ENCODE measurements at regions not wholly inside any gene's neighbourhood (a gene's known extent, or its start where the extent isn't known, plus 50 kb on each side); places are given as distances from the start of the nearest gene placed in this dataset.

DNA sequence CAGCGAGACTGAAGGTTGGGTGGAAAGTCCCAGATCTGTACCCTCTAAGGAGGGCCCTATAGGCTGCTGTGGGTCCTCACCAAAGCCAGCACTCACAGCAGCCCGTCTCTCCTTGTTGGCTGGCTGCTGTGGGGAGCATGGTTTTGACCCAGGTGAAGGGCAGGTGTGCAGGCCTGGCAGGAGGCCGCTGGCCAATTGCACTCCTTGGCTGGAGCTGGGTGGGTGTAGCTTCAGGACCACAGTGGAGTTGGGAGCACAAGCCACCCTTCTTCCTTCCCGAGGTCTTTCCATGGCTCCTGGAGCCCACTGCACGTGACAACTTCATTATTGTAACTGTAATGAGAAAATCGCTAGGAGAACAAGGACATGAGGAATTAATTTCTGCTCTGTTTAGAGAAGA, 287.7 kb upstream of the FOXQ1 start:
- DNase-seq, result no peak

DNA sequence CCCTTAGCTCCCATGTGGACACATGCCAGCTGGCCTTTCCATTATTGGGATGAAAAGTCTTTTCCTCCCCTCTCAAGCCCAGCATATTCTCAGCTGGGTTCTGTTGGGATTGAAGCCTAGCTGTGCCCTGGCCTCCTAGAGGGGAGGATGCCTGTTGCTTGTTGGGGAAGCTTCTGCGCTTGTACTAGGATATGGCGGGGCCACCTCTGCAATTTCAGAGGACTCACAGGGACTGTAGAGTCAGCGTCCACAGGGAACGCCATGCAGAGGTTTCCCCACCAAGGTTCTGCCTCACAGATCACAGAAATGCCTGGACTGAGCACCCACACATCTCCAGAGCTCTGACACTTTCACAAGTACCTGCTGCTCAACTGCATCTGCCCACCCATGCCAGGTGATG, 288.7 kb upstream of the FOXQ1 start:
- no peak for DNase-seq

DNA sequence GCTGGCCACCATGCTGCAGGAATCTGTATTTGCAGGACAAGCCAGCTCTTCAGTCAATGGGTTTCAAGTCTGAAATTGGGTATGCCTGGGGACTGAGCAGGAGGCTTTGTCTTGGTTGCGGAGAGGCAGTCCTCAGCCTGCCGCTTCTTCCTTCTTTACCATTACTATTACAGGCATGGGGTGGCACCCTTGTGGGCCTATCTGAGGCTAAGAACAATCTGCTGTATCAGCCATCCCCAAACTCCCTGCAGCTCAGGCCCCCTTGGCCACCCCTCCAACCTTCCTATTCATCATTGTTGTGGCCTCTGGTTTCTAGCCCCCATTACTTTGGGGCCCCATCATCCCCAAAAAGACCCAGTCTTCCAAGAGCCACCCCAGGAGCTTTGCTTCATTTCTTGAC, 289.2 kb upstream of the FOXQ1 start:
- DNase-seq, result no peak

DNA sequence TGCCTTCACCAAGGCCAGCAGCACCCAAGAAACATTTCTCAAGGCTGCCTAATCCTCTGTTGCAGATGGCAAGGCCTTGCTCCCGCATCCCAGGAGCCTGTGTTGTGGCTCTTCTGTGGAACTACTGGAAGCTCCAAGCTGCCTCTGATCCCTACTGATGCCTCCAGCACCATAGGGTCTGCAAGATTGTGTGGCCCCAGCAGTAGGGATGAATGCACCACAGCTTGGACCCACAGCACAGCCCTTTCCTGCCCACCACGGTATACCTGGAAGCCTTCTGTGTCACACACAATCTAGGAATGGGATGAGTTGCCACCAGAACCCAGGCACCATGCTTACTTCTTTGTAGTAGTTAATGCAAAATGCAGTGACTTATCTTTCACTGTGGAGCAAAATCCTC, 291.1 kb upstream of the FOXQ1 start:
- DNase-seq, result no peak

DNA sequence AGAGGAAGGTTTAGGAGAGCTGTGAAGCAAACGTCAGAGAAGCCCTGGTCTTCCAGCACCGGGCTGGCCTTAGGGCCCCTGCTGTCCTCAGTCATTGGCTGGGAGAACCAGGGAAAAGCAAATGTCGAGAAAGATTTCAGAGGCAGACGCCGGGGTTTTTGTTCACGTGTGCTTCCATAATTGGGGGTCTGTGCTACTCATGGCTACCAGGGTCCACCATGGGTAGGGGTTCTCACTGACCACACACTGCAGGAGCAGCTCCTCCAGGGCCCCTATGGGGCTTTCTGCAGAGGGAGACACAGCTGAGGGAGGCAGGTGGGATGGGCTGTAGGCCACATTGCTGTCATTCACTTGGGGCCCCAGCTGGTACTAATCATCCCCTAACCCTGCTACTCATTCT, 291.8 kb upstream of the FOXQ1 start:
- no peak for DNase-seq

DNA sequence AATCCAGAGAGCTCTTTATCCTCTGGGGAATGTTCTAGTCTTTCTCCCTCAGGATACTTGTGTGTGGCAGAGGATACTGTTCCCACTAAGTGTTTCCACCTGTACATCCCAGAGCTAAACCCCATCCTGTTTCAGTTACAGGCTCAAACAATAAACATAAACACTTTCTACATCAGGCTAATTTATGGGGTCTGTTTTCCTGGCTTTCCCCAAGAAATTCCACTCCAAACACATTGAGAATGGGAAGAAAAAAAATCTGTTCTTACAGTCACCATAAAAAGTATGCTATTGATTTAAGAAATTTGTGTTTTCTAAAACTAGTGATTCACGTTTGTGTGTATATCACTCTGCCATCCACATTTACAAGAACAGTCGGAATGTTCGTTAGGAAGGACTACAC, 293.9 kb upstream of the FOXQ1 start:
- DNase-seq, result no peak

DNA sequence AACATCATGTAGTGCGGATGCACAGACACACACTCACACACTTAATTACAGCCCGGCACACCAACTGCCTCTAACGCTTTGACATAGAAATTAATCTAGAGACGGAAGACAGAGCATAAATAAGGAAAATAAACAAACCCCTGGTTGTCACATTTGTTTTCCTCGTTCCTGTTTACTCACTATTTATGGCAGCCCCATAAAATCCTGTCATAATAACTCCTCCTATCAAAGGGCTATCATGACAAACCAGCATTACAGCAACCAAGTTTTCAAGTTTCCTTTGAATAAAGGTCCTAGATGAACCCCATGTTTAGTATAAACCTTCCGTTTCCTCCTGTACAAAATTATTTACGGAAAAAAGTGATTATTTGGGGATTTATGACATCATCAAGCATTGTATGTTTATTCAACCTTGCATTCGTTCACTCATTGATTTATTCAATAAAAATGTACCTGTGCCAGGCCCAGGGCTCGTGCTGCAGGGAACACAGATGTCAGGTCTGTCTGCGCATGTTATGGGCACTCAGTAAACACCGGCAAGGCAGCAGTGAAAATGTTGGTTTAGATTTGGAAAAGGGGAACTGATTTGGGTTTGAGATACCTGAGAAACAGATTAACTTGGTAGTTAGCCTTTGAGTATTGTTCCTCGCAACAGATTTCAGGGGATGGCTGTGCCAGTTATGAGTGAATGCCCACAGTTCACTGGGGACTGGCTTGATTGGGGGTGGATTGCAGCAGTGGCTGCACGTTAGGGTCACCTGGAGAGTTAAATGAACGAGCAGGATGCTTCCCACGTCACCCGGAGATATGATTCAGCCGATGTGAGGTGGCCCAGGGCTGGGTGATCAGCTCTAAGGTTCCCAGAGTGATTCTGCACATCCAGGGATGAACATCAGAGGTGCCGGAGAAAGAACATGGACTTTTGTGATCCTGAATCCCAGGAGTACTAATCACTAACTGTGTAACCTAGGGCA, 295.3 kb upstream of the FOXQ1 start:
- no peak for DNase-seq

DNA sequence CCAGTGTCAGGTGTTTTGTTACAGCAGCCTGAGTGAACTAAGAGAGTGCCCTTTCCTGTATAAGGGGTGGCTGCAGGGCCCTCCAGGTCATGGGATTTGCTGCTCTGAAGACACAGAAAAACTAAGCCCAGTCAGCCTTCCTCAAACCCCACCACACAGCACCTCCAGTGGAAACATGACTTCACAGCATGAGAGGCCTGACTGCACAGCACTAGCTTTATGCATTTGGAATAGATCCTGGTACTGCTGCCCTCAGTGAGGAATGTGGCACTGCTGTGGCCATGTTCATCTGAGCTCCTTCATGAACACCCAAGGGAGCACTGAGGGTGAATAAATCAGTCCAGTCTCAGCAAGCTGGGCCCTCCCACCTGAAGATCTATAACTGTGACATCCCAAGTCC, 296.1 kb upstream of the FOXQ1 start:
- peak; percentile 14 for DNase-seq

DNA sequence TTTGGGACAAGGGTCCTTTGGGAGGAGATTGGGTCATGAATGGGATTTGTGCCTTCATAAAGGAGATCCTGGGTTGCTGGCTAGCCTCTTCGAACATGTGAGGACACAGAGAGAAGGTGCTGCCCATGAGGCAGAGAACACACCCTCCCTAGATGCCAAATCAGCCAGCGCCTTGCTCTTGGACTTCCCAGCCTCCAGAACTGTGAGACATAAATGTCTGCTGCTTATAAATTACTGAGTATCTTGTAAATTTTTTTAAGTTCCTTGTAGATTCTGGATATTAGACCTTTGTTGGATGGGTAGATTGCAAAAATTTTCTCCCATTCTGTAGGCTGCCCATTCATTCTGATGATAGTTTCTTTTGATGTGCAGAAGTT, 297.5 kb upstream of the FOXQ1 start:
- no peak for DNase-seq

DNA sequence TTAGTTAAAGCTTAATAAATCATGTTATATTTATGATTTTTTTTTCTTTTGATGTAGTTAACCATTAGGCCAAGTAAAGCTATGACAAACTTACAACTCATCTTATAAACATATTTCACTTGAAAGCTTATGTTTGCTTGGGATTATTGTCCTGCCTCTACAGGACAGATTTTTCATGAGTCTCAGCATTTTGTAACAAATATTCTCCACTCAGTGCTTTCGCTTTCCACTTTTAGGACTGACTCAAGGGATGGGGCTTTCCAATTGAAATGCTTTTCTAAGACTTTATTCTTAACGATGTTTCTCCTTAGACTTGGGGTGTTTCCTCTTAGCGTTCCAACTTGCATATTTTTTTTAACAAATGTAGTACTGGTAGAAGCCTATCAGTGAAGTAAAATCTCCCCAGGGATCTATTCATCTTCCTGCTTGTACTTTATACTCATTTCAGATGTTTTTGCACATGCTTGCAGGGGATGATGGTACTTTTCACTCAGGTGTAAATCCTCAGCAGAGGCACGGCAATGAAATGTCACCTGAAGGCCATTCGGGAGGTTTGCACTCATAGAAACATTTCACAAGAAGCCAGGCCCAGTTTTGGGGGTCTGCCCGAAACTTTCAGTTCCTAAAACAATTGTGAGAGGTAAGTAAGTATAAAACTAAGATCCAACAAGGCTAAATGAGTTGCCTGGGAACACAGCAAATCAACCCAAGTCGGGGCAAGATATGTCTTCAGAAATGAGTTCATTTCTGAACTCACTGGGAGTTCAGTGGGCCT, 298.1 kb upstream of the FOXQ1 start:
- DNase-seq, result no peak

DNA sequence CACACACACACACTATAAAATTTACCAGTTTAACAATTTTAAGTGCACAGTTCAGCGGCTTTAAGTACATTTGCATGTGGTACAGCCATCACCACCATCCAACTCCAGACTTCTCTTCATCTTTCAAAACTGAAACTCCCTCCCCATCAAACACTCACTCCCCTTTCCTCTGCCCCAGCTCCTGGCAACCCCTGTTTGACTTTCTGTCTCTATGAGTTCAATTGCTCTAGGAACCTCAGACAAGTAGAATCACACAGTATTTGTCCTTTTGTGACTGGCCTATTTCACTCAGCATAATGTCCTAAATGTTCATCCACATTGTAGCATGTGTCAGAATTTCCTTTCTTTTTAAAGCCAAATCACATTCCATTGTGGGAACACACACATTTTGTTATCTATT, 302.8 kb upstream of the FOXQ1 start:
- no peak for DNase-seq

DNA sequence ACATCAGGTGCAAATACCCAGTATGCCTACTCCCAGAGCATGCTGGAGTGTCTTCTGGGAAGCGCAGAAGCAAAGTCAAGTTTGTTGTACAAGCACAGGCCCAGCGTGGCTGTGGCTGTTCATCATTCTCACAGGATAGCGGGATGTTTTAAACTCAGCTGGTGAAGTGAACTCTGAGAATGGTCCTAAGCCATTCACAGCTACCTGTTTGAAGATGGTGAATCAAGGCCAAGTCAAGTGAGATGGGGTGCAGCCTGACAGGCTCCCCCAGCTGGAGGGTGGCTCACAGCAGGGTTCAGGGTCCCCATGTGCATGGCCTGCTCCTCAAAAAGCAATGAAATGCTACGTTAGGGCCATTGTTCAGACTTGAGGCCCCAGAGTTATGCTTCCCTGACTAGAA, 304.7 kb upstream of the FOXQ1 start:
- no peak for DNase-seq

DNA sequence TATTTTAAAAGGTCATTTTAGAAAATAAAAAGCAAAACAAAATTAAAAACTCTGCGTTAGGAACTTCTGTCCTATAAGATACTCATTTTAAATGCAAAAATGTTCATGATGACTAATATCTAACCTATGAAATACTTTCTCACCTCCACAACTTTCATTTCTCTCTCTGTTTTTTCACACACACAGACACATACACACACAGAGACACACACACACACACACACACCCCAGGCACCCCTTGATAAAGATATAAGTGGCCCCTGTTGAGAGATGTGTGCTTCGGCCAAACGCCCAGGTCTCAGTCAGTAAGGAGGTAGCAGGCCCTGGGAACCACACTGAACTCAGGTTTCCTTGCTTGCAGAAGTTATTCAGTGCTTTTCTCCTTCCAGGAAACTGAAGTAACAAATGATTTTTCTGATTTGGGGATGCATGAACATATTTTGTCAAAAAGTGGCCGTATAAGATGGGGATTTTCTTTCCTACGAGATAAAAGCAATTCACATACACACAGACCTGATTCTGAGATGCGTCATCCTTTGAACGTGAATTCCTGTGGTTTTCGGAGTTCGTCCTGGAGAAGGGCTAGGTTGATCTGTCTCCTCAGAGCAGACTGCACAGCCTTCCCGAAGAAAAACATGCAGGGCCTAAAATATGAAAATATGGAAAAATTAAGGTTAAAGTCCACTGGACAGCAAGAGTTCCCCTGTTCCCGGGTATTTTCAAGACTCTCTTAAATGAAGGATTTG, 306.8 kb upstream of the FOXQ1 start:
- no peak for DNase-seq

DNA sequence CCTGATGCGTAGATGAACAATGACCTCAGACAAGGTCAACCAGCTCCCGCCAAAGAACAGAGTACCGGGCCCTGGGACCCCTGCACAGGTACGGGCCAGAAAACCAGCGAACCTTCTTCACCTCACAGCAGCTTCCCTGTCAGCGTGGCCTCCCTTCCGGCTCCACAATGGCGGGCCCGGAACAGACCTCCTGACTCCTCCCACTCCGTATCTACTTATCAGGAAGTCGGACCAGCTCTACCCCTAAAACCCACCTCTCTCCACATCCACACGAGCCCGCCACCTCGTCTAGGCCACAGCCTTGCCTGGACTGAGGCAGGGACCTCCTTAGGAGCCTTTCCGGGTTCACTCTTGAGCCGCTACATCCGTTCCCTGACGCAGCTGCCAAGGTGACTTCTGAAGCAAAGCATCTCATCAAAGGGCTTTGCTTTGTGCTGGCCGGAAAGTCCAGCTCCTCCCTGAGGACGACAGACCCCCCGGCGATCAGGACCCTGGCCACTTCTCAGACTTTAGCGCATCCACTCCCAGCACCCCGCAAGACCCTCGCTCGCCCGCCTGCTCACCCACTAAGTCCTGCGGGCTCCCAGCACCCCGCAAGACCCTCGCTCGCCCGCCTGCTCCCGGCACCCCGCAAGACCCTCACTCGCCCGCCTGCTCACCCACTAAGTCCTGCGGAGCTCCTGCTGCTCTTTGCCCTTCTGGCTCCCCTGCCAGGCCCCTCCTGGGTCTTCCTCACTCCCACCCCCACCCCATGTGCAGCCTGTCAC, 308.3 kb upstream of the FOXQ1 start:
- no peak for DNase-seq

DNA sequence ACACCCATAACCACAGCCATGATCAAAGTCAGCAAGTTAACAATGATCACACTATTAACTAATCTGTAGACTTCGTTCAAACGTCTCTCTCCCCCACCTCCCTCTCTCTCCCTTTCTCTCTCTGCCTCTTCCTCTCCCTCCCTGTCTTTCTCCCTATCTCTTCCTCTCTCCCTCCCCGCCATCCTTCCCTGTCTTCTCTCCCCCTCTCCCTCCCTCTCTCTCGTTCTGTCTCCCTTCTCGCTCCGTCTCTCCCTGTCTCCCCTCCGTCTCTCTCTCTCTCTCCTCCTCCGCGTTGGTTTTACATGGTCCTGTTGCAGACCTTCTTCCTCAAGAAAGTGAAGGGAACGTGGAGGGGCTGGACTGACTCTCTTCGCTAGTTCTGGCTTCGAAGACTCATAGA, 308.9 kb upstream of the FOXQ1 start:
- no peak for DNase-seq

DNA sequence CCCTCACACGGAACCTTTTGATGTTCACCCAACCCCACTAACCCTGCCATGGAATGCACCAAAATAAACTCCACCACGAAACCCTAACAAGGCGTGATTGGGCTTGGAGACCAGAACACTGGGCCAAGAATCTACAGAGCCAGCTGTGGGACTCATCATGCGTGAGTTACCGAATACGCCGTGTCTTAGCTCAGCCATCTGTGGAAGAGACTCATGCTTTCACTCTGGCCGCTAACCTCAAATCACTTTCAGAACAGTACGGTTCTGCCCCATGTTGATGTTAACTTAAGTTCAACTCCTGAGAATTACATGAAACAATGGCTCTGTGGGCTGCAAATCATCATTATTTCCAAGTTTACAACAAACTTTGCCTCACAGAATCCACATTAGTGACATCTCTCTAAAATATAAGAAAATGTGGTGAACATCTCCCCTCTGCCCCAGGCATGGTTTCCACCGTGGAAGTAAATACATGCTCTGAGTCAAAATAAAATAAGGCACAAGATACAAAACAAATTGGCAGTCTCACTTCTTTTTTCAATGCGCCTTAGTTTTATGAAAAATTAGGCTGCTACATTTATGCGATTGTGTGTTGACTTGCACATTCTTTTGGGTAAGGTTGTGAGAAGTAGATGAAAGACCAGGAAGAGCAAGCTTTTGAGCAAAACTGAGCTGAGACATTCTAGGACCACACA, 308.9 kb upstream of the EXOC2 start:
- DNase-seq, result no peak

DNA sequence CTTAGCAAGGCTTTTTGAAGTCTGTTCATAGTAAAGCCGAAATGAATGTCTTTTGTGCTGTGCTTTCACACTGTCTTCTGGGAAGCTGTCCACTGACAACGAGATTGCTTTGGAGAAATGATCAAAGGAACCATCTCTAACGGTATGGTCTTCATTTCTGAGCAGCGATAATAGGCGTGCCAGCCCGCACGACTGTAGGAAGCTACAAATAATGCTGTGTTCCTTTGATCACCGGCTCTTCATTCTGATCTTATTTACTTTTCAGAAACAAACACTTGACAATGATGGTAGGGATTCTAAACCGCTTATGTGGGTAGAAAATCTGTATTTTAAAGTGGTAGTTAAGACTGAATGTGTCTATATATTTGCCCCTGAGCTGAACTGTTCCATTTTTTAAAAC, 306.6 kb upstream of the EXOC2 start:
- no peak for DNase-seq

DNA sequence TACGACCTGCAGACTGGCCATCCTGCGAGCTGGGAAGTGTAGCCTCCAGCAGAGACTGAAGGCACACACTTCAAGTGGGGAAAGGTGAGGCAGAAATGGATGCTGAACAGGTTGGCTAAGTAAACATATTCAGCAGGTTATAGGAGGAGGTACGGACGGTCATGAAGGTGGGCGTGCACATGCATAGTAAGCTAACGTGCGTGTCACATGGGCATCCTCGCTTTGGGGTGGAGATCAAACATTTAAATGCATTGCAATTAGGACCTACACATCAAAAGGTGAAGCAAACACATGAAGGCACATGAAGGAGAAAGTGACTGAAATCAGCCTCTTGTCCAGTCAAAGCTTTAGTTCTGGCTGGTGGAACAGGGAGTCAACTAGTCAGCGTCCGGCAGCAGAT, 305.6 kb upstream of the EXOC2 start:
- DNase-seq, result no peak

DNA sequence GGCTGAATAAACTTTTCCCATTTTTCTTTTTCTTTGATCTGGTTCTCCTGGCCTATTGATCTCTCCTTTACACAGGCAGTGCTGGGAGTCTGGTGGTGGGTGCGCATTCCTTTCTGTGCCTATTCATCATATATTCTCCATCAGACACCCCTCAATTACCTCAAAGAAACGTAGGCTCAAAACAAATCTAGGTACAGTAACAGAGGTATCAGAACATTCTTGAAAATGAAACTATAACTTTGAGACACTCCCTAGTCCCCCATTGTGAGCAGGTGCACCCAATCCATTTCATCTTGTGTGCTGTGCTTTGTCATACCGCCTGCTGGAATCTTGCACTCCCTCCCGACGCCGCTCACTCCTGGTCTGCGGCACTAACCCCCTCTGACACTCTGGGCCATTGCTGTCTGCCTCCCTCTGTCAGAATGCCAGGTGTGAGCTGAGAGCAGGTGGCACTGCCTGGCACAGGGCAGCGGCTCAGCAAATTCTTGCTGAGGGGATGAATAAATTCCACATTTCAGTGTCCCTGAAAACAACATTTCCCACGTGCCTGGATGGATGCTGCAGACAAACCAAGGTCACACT, 303.4 kb upstream of the EXOC2 start:
- no peak for DNase-seq

DNA sequence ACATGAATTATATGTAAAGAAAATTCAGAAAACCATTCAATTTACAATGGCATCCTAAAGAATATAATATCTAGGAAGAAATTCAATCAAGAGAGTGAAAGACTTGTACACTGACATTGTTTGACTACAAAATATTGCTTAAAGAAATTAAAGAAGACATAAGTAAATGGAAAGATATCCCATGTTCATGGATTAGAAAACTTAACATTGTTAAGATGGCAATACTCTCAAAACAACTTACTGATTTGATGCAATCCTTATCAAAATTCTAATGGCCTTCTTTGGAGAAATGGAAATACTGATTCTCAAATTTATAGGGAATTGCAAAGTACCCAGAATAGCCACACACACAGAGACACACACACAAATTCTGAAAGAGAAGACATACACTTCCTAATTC, 298.3 kb upstream of the EXOC2 start:
- DNase-seq, result no peak

DNA sequence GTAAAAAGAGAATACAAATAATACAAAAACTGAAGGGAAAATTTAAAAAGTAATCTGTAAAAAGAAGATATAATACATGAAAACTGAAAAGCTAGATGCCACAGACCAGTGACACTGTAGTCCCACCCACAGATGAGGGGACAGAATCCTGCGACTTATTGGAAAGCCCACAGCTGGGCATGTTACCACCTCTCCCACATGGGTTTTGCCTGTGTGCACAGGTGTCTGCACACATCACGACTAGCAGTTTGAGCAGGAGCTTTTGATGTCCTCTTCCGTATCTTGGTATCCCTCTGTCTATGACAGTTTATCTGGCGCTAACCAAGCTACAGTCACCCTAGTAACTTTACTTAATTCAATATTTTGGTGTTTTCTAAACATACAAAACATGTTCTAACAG, 291.1 kb upstream of the EXOC2 start:
- DNase-seq, result no peak

All from OCI-M1 (cell line).